Panc1 (cell line): ENCODE measurements at regions not wholly inside any gene's neighbourhood (a gene's known extent, or its start where the extent isn't known, plus 50 kb on each side); places are given as distances from the start of the nearest gene placed in this dataset.

Source experiments
- ATAC-seq: fragments of 200-7000 bp; cut with Tn5 transposase; 2 replicates; pipeline ENCODE4 v1.9.1; 2020; ENCODE audit warnings: mild to moderate bottlenecking, moderate library complexity
- BruUV-seq: library from RNA; stranded (reverse); fragments of 400-500 nt; replicated peaks from 2 replicates; lab custom pipeline; 2021; lab: Mats Ljungman, UMichigan
- CTCF ChIA-PET: fragments of 300-600 bp; sonication (Branson Sonifier 250); formaldehyde crosslinking; loops from one replicate; lab custom pipeline; 2022; ENCODE audit warnings: antibody characterized with exemption; lab: Charles Lee
- POLR2A ChIA-PET: fragments of 300-600 bp; sonication (Branson Sonifier 250); formaldehyde crosslinking; loops from one replicate; lab custom pipeline; 2022; ENCODE audit warnings: antibody characterized with exemption; lab: Charles Lee
- DNase-seq: peaks from one replicate; pipeline ENCODE4 v3.0.0-alpha.2; 2010; ENCODE audit warnings: low read depth, low spot score
- H3K27ac ChIP-seq: 2 replicates; pipeline ENCODE4 v1.5.1; 2011; ENCODE audit warnings: mild to moderate bottlenecking, low read length, inconsistent platforms
- H3K27me3 ChIP-seq: fragments of 200-500 bp; sonication (Bioruptor generic); 2 replicates; pipeline ENCODE4 v1.6.0; 2014; ENCODE audit warnings: low read length, inconsistent platforms; ENCODE audit not compliant: control insufficient read depth, insufficient read depth
- H3K36me3 ChIP-seq: fragments of 200-500 bp; sonication (Bioruptor generic); 2 replicates; pipeline ENCODE4 v1.5.1; 2014; ENCODE audit warnings: inconsistent platforms, mild to moderate bottlenecking, low read length, moderate library complexity; ENCODE audit not compliant: control insufficient read depth, insufficient read depth
- H3K4me1 ChIP-seq: 2 replicates; pipeline ENCODE4 v1.5.1; 2011; ENCODE audit warnings: inconsistent platforms, mild to moderate bottlenecking, low read length, moderate library complexity; ENCODE audit not compliant: control insufficient read depth, insufficient read depth
- H3K4me3 ChIP-seq, 2 experiments: 2 replicates each; pipeline ENCODE4 v1.5.1; 2011 to 2012; ENCODE audit warnings: low read depth in 2 of 2, low read length in 2 of 2, mild to moderate bottlenecking in 2 of 2, inconsistent platforms in 1 of 2, moderate library complexity in 1 of 2
- H3K9me3 ChIP-seq: fragments of 200-500 bp; sonication (Bioruptor generic); 2 replicates; pipeline ENCODE4 v1.5.1; 2014; ENCODE audit warnings: low read depth, mild to moderate bottlenecking, inconsistent platforms, low read length, moderate library complexity; ENCODE audit not compliant: control insufficient read depth, insufficient read depth
- POLR2AphosphoS5 ChIP-seq: IDR thresholded peaks from 2 replicates; pipeline ENCODE4 v1.6.1; 2012; ENCODE audit warnings: mild to moderate bottlenecking, low read depth, low read length, moderate library complexity
- SIN3A ChIP-seq: IDR thresholded peaks from 2 replicates; pipeline ENCODE4 v1.6.1; 2012; ENCODE audit warnings: low read depth, mild to moderate bottlenecking, low read length, moderate library complexity, borderline replicate concordance; ENCODE audit not compliant: insufficient read depth
- TCF7L2 ChIP-seq: IDR thresholded peaks from 2 replicates; pipeline ENCODE4 v1.6.1; 2011; ENCODE audit warnings: mild to moderate bottlenecking, low read depth, low read length, inconsistent platforms
- in situ Hi-C: cut with HindIII; loops from 2 replicates; pipeline ENCODE4 v1.10.0; 2016; ENCODE audit warnings: low sequenced_read_pairs, low pct_unique_long_range_greater_than_20kb
- intact Hi-C: fragments of 100-400 bp; cut with micrococcal nuclease; formaldehyde crosslinking; loops from one replicate; pipeline ENCODE4 v1.10.0; 2022; ENCODE audit not compliant: unreplicated experiment
- TF ChIP-seq, protein P1 (sequence below): fragments of 450-650 bp; IDR thresholded peaks from 2 replicates; pipeline ENCODE4 v1.5.1; 2017; ENCODE audit warnings: mild to moderate bottlenecking
- TF ChIP-seq, protein P2 (sequence below), 2 experiments: IDR thresholded peaks; 2 replicates each; pipeline ENCODE4 v1.6.1; 2011 to 2012; ENCODE audit warnings: low read depth in 2 of 2, control low read depth in 1 of 2, low read length in 1 of 2, mild to moderate bottlenecking in 1 of 2, moderate library complexity in 1 of 2; ENCODE audit not compliant: insufficient read depth in 1 of 2

DNA sequence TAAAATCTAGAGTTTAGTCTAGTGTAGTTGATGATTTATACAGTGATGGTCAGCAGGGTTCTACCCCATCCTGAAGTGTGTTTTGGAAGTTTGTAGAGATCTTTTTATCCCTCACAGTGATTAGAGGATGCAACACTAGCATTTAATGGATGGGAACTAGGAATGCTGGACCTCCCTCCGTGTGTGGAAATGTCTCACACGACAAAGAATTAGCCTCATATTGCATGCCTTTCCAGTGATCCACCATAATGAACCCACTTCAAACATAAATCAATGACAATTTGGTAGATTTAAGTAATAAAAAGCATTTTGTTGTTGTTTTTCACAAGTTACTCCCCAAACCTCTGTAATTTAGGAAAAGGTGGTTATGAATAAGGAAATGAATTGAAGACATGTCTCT, 82.5 kb upstream of the LMNB1 start:
- ATAC-seq (no peak), DNase-seq (no peak)
- ChIA-PET CTCF (no interaction called here), POLR2A (no interaction called here)
- in situ Hi-C loops (no loop called here), intact Hi-C loops (no loop called here)
- TF ChIP-seq POLR2AphosphoS5 = no peak
- no peak for TF ChIP-seq SIN3A
- TF ChIP-seq, protein P1, sequence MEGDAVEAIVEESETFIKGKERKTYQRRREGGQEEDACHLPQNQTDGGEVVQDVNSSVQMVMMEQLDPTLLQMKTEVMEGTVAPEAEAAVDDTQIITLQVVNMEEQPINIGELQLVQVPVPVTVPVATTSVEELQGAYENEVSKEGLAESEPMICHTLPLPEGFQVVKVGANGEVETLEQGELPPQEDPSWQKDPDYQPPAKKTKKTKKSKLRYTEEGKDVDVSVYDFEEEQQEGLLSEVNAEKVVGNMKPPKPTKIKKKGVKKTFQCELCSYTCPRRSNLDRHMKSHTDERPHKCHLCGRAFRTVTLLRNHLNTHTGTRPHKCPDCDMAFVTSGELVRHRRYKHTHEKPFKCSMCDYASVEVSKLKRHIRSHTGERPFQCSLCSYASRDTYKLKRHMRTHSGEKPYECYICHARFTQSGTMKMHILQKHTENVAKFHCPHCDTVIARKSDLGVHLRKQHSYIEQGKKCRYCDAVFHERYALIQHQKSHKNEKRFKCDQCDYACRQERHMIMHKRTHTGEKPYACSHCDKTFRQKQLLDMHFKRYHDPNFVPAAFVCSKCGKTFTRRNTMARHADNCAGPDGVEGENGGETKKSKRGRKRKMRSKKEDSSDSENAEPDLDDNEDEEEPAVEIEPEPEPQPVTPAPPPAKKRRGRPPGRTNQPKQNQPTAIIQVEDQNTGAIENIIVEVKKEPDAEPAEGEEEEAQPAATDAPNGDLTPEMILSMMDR = no peak
- Histone ChIP-seq H3K4me1 (no peaks in the 10 kb centered on the region), H3K36me3 (no peaks in the 10 kb centered on the region), H3K27ac (no peak overlapping the region), H3K4me3 (no peak overlapping the region), H3K27me3 (no peaks in the 10 kb centered on the region), H3K9me3 (no peaks in the 10 kb centered on the region)
- BruUV-seq = no TSS peak

DNA sequence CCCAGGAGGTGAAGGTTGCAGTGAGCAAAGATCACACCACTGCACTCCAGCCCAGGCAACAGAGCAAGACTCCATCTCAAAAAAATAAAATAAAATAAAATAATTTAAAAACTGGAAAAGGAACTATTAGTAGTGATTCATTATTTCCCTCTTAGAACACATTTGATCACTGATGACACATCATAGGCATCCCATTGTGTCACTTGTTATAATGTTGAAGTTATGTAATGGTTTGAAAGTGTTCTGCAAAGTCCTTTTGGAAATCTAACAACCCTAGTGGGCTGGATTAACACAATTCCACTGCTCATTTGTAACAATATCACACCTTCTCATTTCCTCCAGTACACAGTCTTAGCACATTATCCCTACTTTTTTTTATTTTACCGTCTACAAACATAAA, 81.8 kb upstream of the LMNB1 start:
- H3K4me1 ChIP-seq = no peaks in the 10 kb centered on the region
- intact Hi-C loops (no loop called here), in situ Hi-C loops (no loop called here)
- ATAC-seq = no peak
- ChIA-PET CTCF (no interaction called here), POLR2A (no interaction called here)
- H3K27me3 ChIP-seq = no peaks in the 10 kb centered on the region
- BruUV-seq = no TSS peak
- H3K9me3 ChIP-seq = no peaks in the 10 kb centered on the region
- TF ChIP-seq POLR2AphosphoS5 = no peak
- TF ChIP-seq SIN3A = no peak
- TF ChIP-seq, protein P1 = no peak
- TF ChIP-seq TCF7L2 = no peak
- TF ChIP-seq, protein P2, sequence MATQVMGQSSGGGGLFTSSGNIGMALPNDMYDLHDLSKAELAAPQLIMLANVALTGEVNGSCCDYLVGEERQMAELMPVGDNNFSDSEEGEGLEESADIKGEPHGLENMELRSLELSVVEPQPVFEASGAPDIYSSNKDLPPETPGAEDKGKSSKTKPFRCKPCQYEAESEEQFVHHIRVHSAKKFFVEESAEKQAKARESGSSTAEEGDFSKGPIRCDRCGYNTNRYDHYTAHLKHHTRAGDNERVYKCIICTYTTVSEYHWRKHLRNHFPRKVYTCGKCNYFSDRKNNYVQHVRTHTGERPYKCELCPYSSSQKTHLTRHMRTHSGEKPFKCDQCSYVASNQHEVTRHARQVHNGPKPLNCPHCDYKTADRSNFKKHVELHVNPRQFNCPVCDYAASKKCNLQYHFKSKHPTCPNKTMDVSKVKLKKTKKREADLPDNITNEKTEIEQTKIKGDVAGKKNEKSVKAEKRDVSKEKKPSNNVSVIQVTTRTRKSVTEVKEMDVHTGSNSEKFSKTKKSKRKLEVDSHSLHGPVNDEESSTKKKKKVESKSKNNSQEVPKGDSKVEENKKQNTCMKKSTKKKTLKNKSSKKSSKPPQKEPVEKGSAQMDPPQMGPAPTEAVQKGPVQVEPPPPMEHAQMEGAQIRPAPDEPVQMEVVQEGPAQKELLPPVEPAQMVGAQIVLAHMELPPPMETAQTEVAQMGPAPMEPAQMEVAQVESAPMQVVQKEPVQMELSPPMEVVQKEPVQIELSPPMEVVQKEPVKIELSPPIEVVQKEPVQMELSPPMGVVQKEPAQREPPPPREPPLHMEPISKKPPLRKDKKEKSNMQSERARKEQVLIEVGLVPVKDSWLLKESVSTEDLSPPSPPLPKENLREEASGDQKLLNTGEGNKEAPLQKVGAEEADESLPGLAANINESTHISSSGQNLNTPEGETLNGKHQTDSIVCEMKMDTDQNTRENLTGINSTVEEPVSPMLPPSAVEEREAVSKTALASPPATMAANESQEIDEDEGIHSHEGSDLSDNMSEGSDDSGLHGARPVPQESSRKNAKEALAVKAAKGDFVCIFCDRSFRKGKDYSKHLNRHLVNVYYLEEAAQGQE (IDR thresholded peaks at IDR 0.05; ENCODE audit: insufficient read depth in 1 of 2, low read depth in 2 of 2, low read length in 1 of 2) = no peak
- no peaks in the 10 kb centered on the region for H3K36me3 ChIP-seq
- no peak for DNase-seq
- no peak overlapping the region for H3K4me3 ChIP-seq
- no peak overlapping the region for H3K27ac ChIP-seq
